Fibroblast of skin of scalp (primary cell): ENCODE measurements at regions not wholly inside any gene's neighbourhood (a gene's known extent, or its start where the extent isn't known, plus 50 kb on each side); places are given as distances from the start of the nearest gene placed in this dataset.

Source experiments
- DNase-seq: peaks from one replicate; pipeline ENCODE4 v3.0.0-alpha.2; 2013

DNA sequence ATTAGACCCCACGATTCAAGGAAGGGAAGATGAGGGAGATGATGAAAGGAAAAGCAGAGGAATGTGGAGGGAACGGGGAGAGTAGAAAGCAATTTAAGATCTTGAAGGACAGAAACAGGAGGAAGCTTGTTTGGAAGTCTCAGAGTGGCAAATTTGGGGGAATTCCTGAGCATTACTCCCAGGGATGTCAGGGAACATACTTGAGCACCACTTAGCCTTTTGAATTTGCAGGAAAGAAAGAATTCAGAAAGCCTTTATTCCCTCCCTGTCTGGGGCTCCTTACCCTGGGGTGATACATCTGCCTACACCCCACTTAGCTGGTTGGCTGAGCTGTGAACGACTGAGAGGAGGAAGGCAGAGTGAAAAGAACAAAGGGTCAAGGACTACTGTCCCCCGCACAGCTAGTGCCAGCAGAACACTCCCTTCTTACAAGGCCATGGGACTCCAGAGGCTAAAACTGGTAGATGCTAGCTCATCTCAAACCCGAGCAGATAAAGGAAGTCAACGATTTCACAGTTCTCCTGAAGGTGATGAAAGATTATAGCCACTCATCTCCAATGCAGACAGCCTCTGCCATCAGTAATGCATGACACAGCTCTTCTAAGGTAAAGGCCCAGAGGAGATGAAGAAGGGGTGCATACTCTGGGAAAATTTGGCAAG lies 84.0 kb upstream of the AKIP1 start:
- DNase-seq, result no peak

GRCh38 chr11:8828046-8828445 lies 82.9 kb upstream of the AKIP1 start:
- no peak for DNase-seq

DNA sequence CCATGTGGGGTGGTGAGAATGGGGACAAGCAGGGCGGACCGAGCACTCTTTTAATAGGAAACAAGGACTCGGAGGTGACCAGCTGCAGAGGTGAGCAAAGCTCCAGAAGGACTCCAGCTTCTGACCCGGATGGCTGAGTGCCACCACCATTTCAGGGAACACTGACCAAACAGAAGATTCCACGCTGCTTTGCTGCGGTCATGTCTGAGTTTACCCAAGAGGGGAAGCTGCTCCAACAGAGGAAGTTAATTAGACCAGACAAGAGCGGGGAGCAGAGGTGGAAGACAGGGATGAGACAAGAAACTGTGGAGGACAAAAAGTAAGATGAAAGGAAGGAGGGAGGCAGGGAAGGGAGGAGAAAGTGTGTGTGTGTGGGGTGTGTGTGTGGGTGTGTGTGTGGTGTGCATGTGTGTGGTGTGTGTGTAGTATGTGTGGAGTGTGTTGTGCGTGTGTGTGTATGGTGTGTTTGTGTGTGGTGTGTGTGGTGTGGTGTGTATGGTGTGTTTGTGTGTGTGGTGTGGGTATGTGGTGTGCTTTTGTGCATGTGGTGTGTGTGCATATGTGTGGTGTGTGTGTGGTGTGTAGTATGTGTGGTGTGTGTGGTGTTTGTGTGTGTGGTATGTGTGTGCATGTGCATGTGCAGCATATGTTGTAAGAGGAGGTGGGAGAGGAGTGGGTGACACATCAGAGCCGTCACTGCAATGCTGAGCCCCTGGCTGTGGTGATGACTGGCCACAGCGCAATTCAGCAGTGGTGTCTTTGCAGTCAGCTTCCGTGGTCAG lies 82.2 kb upstream of the AKIP1 start:
- DNase-seq, result peak; percentile 81

- DNase-seq, result no peak
Measured at GRCh38 chr11:8829556-8829955, 81.4 kb upstream of the AKIP1 start.

- no peak for DNase-seq
Measured at GRCh38 chr11:8830641-8831040, 80.3 kb upstream of the AKIP1 start.

DNA sequence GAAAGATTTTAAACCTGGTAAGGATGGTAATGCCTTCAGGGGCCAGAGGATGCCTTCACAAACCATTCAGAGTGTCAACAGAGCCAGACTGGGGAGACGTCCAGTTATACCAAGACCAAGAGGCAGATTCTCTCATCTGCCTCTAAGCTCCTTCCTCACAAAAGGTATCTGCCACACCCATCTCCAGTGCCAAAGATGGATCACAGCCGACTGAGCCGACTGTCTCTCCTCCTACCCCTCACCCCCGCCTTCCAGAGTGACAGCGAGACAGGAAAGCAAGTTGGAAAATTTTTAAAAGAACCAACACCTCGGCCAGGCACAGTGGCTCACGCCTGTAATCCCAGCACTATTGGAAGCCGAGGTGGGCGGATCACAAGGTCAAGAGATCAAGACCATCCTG lies 79.1 kb upstream of the AKIP1 start:
- no peak for DNase-seq

DNA sequence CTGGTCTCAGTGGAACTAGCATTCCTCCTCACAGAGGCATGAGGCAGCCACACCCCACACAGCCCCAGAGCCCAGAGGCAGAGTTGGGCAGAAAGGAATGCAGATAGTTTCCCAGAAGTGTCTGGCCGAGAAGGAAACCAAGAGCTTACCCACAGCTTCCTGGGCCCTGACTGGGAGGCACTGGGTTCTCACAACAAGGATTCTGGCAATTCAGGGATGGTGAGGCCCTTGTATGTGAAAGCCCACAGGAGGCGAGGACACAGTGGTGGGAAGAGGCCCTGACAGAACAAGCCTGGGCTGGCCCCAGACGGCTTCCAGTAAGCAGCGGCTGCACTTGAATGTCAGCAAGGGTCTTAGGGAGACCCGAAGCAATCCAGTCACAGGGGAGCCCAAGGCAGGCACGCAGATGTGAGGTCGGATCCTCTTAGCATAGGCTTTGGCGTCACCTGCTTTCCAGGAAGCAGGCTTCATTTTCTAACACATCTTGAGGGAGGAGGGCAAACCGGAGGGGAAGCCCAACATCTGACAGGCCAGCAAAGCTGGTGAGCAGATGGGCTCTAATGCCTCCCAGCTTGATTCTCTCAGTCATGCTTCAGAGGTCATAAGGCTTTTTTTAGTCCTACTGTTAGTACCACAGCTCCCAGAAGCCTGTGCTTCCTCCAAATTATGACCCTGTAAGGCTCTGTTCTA lies 78.3 kb upstream of the AKIP1 start:
- peak; percentile 88 for DNase-seq

DNA sequence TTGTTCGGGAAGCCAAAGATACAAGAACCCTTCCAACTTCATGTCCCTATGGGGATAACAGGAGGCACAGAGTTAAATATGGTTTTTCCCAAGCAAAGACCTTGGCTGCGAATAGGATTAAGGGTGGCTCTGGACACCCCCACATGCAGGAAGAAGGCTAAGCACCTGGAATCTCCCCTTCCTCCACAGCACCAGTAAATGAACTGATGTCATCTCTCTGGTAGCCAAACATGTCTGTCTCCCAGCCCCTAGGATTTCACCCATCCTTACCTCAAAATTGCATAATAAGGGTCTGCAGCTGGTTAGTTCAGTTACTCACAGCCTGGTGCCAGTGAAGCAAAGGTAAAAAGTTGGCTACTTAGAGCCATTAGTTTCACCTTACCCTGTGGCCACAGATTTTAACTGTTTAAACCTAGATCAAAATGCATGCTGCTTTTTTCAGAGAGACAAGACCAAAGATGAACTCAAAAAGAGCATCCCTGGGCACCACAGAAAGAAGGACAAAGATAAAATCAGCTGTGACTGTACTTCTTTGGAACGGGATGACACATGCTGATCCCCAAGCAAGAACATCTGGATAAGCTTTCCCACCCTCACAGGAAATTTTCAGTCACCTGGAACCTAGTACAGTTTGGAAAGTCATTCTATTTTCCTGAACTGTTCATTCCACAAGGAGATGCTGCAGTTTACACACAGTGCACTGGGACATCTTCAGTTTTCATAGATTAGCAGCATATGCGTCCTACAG lies 77.2 kb upstream of the AKIP1 start:
- peak; percentile 52 for DNase-seq

DNA sequence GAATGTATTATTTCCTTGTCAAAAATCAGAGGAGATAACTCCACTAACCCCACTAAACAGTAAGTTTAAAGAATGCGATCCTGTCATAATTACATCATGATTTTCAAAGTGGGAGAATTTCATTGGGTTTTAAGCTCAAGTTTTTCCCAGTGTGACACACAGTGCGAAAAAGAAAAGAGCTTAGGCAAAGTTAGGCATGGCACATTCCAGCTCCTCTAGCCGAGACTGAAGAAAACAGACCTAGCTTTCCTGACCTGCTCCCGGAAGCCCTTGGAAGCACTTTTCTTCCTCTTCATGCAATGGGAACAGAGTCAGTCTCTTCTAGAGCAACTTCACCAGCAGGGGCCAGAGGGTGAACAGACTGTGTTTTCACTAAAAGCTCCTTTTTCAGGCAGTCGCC lies 76.6 kb upstream of the AKIP1 start:
- DNase-seq, result peak; percentile 55

DNA sequence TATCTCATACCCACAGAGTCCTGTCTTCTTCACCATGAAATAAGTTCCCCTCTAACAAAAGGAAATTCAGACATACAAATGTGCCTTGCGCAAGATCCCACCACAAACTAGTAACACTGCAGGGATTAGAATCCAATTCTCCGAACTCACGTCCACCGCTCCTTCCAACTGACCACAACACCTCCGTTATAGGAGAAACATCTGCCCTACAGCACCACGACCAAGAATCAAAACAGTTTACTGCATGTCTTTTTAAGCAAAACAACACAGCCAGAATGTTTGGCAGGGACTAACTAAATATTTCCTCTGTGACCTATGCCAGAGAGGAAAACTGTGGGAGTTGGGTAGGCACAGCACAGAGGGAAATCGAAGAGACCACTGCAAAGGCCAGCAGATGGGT lies 72.7 kb upstream of the AKIP1 start:
- DNase-seq, result peak; percentile 81

DNA sequence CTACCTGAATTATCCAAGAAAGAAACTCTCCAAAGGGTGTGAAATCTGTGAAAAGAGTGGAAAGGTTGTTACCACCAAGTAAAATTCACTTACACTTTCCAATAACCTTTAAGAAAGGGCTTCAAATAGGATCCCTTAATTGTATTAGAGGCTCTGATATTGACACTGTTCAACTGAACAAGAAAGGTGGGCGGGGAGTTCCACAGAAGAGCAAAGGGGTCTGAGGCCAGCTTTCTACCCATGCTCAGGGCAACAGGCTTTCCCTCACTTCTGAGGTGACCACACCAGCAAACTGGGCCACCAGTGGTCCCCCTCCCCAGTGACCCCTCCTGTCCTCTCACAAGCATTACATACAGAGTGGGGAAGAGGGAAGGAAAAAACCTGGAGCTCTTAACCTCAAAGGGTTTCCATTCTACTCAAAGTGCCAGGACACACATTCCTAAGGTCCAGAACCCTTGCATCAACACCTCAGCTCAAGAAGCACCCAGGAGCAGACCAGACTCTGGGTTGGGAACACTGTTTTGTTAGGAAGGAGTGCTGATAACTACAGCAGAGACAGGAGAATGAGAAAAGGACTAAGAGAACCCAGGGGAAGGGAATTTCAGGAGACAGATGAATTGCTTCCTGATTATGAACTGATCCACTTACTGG lies 71.6 kb upstream of the AKIP1 start:
- no peak for DNase-seq

GRCh38 chr11:8839957-8840945 lies 70.7 kb upstream of the AKIP1 start:
- DNase-seq, result no peak

GRCh38 chr11:8841899-8842298 lies 69.1 kb upstream of the AKIP1 start:
- DNase-seq, result no peak

- no peak for DNase-seq
Measured at GRCh38 chr11:8858808-8859207, 52.2 kb upstream of the AKIP1 start.
